Activated CD8-positive, alpha-beta memory T cell treated with anti-CD3 and anti-CD28 coated beads, Interleukin-2, amount 50 U/mL, for 48 hours (primary cell): ENCODE measurements at regions not wholly inside any gene's neighbourhood (a gene's known extent, or its start where the extent isn't known, plus 50 kb on each side); places are given as distances from the start of the nearest gene placed in this dataset.

ENCODE experiments used
- DNase-seq: peaks from one replicate; pipeline ENCODE4 v3.0.0-alpha.2; 2020

- no peak for DNase-seq
These were observed 195.4 kb upstream of the ARL4C start for GRCh38 chr2:234691968-234692955.

GRCh38 chr2:234691214-234691575 lies 194.3 kb upstream of the ARL4C start:
- no peak for DNase-seq

GRCh38 chr2:234690569-234691213 lies 193.8 kb upstream of the ARL4C start:
- DNase-seq, result no peak

DNA sequence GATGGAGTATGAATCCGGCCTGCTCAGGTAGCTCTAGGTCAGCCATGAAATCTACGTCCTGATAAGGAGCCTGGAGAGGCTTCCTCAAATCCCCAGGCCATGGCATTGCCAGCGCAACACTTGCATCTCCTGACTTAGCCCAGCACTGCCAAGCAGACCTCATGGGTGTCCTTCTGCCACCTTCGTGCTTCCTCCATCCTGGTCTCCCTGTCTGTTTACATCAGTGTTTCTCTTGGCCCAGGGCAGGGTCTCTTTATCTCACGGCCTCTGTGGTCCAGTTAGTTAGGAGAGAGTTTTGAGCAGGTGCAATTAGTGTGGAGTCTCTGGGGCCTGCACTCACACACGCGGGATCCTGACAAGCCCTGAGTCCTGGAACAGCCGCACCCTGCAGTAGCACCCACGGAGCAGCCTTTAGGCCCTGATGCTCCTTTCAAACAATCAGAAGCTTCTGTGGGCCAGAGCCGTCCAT lies 193.1 kb upstream of the ARL4C start:
- no peak for DNase-seq

DNA sequence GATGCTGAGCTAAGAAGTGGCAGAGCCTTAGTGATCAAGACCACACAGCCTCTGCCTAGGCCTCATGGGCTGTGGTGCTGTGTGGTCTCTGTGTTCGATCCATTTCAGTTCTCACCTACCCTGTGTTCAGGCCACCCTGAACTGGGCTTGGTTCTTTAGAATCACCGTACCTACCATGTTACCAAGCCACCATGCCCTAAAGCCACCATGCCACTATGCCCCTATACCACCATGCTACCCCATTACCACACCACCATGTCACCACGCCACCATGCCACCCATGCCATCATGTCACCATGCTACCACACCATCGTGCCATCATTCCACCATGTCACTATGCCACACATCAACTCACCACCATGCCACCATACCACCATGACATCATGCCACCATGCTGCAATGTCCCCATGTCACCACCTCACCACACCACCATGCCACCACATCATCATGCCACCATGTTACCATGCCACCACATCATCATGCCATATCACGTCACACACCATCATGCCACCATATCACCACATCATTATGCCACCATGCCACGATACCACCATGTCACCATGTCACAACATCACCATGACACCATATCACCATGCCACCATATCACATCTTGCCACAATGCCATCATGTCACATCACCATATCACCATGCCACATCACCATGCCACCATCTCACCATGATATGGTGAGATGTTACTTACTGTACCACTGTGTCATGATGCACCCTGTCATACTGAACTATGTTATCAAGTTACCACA lies 191.0 kb upstream of the ARL4C start:
- DNase-seq, result no peak

DNA sequence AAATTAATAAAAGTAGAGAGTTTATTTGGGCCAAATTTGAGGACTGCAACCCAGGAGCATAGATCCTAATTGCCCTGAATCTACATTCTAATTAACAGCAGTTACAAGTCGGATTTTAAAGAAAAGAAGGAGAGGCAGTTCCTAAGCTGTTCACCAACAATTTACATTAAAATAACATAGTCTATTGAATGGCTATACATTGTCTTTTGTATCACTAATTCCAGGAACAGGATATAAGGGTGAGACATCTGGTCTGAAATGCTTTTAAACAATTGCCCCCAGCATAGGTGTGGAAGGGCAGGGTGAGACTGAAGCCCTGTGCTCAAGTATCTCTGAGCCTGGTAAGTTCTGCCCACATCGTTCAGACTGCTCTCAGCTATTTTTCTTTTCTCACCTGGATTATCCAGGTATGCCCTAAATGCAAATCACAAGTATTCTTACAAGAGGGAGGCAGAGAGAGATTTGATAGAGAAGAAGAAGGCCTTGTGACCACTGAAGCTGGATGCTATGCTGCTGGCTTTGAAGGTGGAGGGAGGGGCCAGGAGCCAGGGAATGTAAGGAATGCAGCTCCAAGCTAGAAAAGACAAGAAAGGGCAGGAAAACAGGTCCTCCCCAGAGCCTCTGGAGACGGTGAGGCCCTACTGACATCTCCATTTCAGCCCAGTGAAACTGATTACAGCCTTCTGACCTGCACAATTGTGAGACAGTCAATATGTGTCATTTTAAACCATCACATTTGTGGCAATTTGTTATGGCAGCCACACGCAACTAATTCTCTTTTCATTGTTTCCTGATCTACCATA lies 189.4 kb upstream of the ARL4C start:
- no peak for DNase-seq

- no peak for DNase-seq
These were observed 187.6 kb upstream of the ARL4C start for GRCh38 chr2:234684466-234684865.

GRCh38 chr2:234683950-234684349 lies 187.1 kb upstream of the ARL4C start:
- no peak for DNase-seq

- no peak for DNase-seq
These were observed 185.8 kb upstream of the ARL4C start for GRCh38 chr2:234682492-234683228.

DNA sequence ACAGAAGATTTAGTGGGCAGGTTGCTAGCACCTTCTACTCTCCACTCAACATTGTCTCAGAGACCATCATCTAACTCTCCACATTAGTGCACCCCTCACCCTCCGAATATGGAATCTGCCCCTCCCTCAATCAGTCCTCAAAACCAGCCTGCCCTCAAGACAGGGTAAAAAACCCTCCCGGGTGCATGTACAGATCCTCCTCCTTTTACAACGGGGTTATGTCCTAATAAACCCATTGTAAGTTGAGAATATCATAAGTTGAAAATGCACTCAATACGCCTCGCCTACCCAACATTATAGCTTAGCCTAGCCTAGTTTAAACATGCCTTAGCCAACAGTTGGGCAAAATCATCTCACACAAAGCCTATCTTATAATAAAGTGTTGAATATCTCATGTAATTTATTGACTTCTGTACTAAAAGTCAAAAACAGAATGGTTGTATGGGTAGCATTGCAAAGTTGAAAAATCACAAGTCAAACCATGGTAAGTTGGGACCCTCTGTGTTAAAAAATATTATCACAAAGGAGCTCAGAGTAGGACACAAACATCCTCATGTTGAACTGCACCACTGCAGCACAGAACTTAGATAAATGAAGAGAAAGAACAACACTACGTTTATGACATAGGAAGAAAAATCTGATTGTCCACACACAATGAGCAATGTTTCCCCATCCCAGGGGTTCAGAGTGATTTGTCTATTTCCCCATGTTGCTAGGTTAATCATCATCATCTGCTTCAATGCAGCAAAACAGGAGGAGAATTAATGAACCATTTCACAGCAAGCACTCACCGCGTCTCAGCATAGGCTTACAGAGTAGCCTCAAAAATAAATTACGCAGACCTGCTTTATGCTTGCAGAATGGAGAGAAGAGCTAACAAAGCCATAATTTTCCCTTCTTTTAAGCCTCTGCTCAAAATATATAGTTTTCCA lies 184.1 kb upstream of the ARL4C start:
- no peak for DNase-seq

GRCh38 chr2:234679741-234680687 lies 183.1 kb upstream of the ARL4C start:
- no peak for DNase-seq

DNA sequence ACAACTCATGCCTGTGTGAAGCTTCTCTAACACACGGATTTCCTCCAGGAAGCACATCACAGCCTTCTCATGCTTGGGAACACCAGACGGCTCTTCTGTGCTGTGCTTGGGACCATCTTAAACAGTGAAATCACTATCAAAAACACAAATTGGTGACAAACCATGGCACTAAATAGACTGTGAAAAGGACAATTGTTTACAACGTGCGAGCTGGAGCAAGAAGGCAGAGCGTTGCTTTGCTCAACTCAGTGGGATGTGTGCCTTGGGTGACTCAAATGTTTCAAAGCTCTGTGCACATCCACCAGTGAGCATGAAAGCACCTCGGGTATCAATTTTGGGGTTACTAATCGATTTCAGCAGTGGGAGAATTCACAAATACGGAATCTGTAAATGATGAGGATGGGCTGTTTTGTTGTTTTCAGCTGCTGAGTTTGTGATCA lies 182.4 kb upstream of the ARL4C start:
- DNase-seq, result no peak

GRCh38 chr2:234678711-234679110 lies 181.8 kb upstream of the ARL4C start:
- DNase-seq, result no peak

DNA sequence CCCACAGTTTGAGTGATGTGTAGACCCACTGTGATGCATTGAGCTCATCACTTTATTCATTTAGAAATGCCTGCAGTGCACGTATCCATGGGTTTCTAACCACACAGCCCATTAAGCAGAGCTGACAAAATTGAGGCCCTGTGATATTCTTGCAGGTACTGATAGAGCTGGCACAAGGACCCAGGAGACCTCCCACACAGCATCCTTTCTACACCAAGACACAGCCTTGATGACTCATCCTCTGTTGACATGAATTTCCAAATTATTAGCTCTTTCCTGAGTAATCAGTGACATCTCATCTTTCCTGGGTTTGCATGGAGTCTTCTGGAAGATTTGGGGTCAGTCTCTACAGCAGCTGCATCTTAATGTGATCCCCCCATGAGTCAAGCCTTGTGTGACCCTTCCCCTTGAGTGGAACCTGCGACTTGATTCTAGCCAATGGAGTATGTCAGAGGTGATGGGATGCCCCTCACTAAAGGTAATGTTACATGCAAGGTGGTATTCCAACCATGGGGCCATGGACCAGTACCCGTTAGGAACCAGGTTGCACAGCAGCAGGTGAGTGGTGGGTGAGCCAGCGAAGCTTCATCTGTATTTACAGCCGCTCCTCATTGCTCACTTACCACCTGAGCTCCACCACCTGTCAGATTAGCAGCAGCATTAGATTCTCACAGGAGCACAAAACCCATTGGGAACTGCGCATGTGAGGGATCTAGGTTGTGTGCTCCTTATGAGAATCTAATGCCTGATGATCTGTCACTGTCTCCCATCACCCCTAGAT lies 181.1 kb upstream of the ARL4C start:
- no peak for DNase-seq

DNA sequence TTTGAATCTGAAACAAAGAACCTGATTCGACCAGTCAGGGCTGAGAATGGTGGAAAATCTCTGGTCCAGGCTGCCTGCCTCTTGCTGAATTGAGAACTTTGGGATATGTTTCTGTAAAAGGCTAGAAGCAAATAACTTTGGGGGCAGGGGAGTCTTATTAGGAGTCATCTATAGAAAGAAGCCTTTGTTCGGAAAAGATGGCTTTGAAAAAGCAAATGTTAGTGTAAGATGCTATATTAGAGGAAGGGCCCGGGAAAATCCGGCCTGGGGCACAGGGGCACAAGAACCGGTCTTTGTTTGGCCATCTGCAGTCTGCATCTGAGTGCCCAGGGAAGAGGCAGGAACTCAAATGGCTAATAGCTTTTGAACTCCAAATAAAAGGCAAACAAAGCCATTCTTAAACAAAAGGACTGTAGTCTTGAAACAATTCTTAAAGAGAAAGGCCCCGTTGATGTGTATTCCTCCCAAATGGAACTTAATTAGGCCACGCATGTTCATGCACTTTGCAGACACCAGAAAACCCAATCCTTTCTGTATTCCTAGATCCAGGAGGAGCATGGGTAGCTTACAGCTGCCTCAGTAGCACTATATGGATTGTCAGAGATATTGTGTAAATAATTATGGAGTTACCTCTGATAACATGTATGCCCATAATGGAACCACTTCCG lies 180.0 kb upstream of the ARL4C start:
- no peak for DNase-seq

- no peak for DNase-seq
These were observed 179.4 kb upstream of the ARL4C start for GRCh38 chr2:234676109-234676782.

DNA sequence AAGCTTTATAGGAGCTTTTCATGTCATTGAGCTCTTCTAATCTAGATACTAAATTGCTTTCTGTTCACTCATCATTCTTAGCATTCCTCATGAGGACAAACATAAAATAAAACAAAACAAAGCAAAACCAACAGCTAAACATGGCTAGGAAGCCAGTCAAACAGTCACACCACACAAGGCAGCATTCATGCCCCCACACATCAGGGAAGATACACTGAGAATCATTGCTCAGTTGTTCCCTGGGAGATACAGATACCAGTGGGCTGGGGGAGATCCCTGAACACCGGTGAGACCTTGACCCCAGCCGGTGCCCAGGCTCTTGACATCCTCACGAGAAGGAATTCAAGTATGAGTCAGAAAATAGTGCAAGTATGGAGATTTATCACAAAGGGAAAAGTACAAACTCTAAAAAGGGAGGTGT lies 177.9 kb upstream of the ARL4C start:
- DNase-seq, result no peak
